A549 (cell line): ENCODE measurements at regions not wholly inside any gene's neighbourhood (a gene's known extent, or its start where the extent isn't known, plus 50 kb on each side); places are given as distances from the start of the nearest gene placed in this dataset.

Experiments used
- BCL3 ChIP-seq: fragments of >200 bp; sonication (Bioruptor Twin); formaldehyde crosslinking; IDR thresholded peaks from 3 replicates; pipeline ENCODE4 v1.6.1; 2016
- CTCF ChIP-seq: fragments of >200 bp; sonication (Bioruptor Twin); formaldehyde crosslinking; IDR thresholded peaks from 3 replicates; pipeline ENCODE4 v1.5.1; 2016
- EP300 ChIP-seq, 2 experiments: fragments of >200 bp; sonication (Bioruptor Twin); formaldehyde crosslinking; IDR thresholded peaks; 2 replicates in 1 of 2; 3 replicates in 1 of 2; pipeline ENCODE4 v1.6.1; 2016 to 2017
- JUN ChIP-seq, 2 experiments: fragments of >200 bp; sonication (Bioruptor Twin); formaldehyde crosslinking; IDR thresholded peaks; 2 replicates in 1 of 2; 3 replicates in 1 of 2; pipeline ENCODE4 v1.6.1; 2016 to 2017
- POLR2A ChIP-seq: IDR thresholded peaks from 2 replicates; pipeline ENCODE4 v1.6.1; 2012; ENCODE audit warnings: mild to moderate bottlenecking, low read length
- RCOR1 ChIP-seq: fragments of 150-350 bp; IDR thresholded peaks from 2 replicates; pipeline ENCODE4 v1.6.1; 2014; ENCODE audit warnings: antibody characterized with exemption, low read length, low read depth
- REST ChIP-seq: fragments of 200-600 bp; sonication (generic); IDR thresholded peaks from 2 replicates; pipeline ENCODE4 v1.6.1; 2016; ENCODE audit warnings: antibody characterized with exemption, mild to moderate bottlenecking, moderate library complexity
- ZC3H11A ChIP-seq: fragments of 450-650 bp; IDR thresholded peaks from 2 replicates; pipeline ENCODE4 v1.6.1; 2014; ENCODE audit warnings: antibody characterized with exemption, mild to moderate bottlenecking

GRCh38 chr2:236793023-236794011 is 223.7 kb downstream of the ACKR3 start:
- TF ChIP-seq BCL3 = no peak
- no peak for TF ChIP-seq ZC3H11A
- no peak for TF ChIP-seq RCOR1
- no peak for TF ChIP-seq POLR2A
- TF ChIP-seq CTCF = no peak
- no peak for TF ChIP-seq EP300 (IDR thresholded peaks at IDR 0.05)
- no peak for TF ChIP-seq JUN (IDR thresholded peaks at IDR 0.05)
- no peak for TF ChIP-seq REST
